Loucy (cell line): ENCODE measurements at regions not wholly inside any gene's neighbourhood (a gene's known extent, or its start where the extent isn't known, plus 50 kb on each side); places are given as distances from the start of the nearest gene placed in this dataset.
A peak's percentile ranks its signal among the peaks of the same experiment; 100 is the strongest.

Experiments used
- H2AFZ ChIP-seq: fragments of 200-600 bp; sonication (generic); 2 replicates; pipeline ENCODE4 v1.6.0; 2016; ENCODE audit warnings: antibody characterized with exemption, mild to moderate bottlenecking, low read length, moderate library complexity
- H3F3A ChIP-seq: fragments of 200-600 bp; 2 replicates; pipeline ENCODE4 v1.6.0; 2016; ENCODE audit warnings: antibody characterized with exemption, low read depth, mild to moderate bottlenecking
- H3K27me3 ChIP-seq: fragments of 200-600 bp; sonication (generic); 2 replicates; pipeline ENCODE4 v1.6.1; 2014; ENCODE audit warnings: low read length, mild to moderate bottlenecking; ENCODE audit not compliant: insufficient read depth, poor library complexity, severe bottlenecking
- H3K36me3 ChIP-seq: fragments of 200-600 bp; sonication (generic); 2 replicates; pipeline ENCODE4 v1.6.1; 2016; ENCODE audit warnings: low read length; ENCODE audit not compliant: insufficient read depth
- H3K4me1 ChIP-seq: fragments of 200-600 bp; sonication (generic); 2 replicates; pipeline ENCODE4 v1.5.1; 2014; ENCODE audit warnings: low read length, mild to moderate bottlenecking; ENCODE audit not compliant: insufficient read depth, poor library complexity, severe bottlenecking
- H3K4me2 ChIP-seq: fragments of 200-600 bp; sonication (generic); 2 replicates; pipeline ENCODE4 v1.6.0; 2014; ENCODE audit warnings: antibody characterized with exemption, low read length, low read depth, mild to moderate bottlenecking; ENCODE audit not compliant: poor library complexity, severe bottlenecking
- H3K4me3 ChIP-seq: fragments of 200-600 bp; sonication (generic); 2 replicates; pipeline ENCODE4 v1.5.1; 2014; ENCODE audit warnings: low read length, mild to moderate bottlenecking, mixed read lengths; ENCODE audit not compliant: poor library complexity, severe bottlenecking
- H3K79me2 ChIP-seq: fragments of 200-600 bp; sonication (generic); 2 replicates; pipeline ENCODE4 v1.6.1; 2014; ENCODE audit warnings: low read length; ENCODE audit not compliant: insufficient read depth
- H3K9ac ChIP-seq: fragments of 200-600 bp; sonication (generic); 2 replicates; pipeline ENCODE4 v1.6.0; 2014; ENCODE audit warnings: mild to moderate bottlenecking, low read depth, low read length, moderate library complexity; ENCODE audit not compliant: poor library complexity, severe bottlenecking
- H3K9me2 ChIP-seq: fragments of 200-600 bp; sonication (generic); replicated peaks from 2 replicates; pipeline ENCODE4 v1.6.1; 2016; ENCODE audit warnings: low read depth, low read length, mixed read lengths
- H3K9me3 ChIP-seq: fragments of 200-600 bp; sonication (generic); 2 replicates; pipeline ENCODE4 v1.6.1; 2014; ENCODE audit warnings: mild to moderate bottlenecking, antibody characterized with exemption, low read length, low read depth; ENCODE audit not compliant: insufficient read depth
- H4K20me1 ChIP-seq: fragments of 200-600 bp; sonication (generic); 2 replicates; pipeline ENCODE4 v1.6.0; 2014; ENCODE audit warnings: antibody characterized with exemption, low read length, mild to moderate bottlenecking; ENCODE audit not compliant: insufficient read depth, poor library complexity, severe bottlenecking
- EZH2phosphoT487 ChIP-seq: fragments of 200-600 bp; IDR thresholded peaks from 2 replicates; pipeline ENCODE4 v1.6.1; 2018; ENCODE audit warnings: antibody characterized with exemption, mild to moderate bottlenecking, moderate library complexity, borderline replicate concordance
- TF ChIP-seq, protein P1 (sequence below): fragments of 200-600 bp; sonication (generic); conservative IDR thresholded peaks from 2 replicates; pipeline ENCODE4 v1.5.1; 2014; ENCODE audit warnings: mild to moderate bottlenecking, antibody characterized with exemption, low read length

DNA sequence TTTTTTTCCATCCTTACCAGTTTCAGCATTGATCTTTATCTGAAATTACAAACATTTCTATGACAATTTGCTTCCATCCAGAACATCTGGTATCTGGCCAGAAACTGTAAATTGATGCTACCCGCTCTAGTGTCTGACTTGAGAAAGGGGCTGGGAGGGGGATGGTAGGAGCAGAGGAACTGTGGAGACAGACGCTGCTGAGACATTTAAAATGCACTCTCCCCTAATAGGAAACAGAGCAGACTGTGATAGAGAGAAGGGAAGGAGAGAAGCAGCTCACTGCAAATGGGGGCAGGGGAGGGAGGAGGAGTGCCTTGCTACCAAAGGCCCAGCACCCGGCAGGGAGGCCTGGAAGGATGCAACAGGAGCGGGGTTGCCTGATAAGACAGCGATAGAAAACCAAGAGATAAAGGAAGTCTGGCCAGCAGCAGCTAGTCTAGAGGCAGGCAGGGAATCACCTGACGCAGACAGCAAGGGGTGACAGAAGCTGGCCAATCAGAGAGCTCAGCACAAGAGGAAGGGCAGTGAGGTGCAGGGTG is 195.5 kb upstream of the NFIA start:
- no peak for TF ChIP-seq EZH2phosphoT487
- TF ChIP-seq, protein P1, sequence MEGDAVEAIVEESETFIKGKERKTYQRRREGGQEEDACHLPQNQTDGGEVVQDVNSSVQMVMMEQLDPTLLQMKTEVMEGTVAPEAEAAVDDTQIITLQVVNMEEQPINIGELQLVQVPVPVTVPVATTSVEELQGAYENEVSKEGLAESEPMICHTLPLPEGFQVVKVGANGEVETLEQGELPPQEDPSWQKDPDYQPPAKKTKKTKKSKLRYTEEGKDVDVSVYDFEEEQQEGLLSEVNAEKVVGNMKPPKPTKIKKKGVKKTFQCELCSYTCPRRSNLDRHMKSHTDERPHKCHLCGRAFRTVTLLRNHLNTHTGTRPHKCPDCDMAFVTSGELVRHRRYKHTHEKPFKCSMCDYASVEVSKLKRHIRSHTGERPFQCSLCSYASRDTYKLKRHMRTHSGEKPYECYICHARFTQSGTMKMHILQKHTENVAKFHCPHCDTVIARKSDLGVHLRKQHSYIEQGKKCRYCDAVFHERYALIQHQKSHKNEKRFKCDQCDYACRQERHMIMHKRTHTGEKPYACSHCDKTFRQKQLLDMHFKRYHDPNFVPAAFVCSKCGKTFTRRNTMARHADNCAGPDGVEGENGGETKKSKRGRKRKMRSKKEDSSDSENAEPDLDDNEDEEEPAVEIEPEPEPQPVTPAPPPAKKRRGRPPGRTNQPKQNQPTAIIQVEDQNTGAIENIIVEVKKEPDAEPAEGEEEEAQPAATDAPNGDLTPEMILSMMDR = no peak
- H3K9me2 ChIP-seq = no peaks in the 10 kb centered on the region
- H4K20me1 ChIP-seq = no peaks in the 10 kb centered on the region
- no peaks in the 10 kb centered on the region for H3K9me3 ChIP-seq
- peak overlapping the region; percentile 82 for H2AFZ ChIP-seq
- H3K4me3 ChIP-seq = no peak overlapping the region
- peaks cover 17% of the 10 kb centered on the region for H3K4me1 ChIP-seq
- peak overlapping the region; percentile 40 for H3K4me2 ChIP-seq
- H3K9ac ChIP-seq = no peak overlapping the region
- no peaks in the 10 kb centered on the region for H3K79me2 ChIP-seq
- no peaks in the 10 kb centered on the region for H3F3A ChIP-seq
- no peaks in the 10 kb centered on the region for H3K27me3 ChIP-seq
- no peaks in the 10 kb centered on the region for H3K36me3 ChIP-seq

DNA sequence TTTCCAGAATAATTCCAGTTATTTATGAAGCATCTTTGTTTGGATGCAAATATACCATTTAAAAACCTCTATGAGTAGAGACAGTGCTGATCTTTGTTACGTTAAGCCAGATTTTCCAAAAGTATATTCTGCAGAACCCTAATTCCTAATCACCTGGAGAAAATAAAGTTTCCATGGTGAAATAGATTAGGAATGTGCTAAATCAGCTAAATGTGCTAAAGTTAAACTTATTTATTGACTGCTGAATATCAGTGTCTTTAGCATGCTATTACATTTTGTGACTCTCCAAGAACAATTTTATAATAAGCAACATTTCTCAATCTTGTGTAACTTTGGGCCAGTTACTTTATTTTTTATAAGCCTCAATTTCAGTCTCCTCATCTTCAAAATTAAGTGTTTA is 196.3 kb upstream of the NFIA start:
- no peak overlapping the region for H3K4me3 ChIP-seq
- peaks cover 17% of the 10 kb centered on the region for H3K4me1 ChIP-seq
- no peaks in the 10 kb centered on the region for H3K36me3 ChIP-seq
- TF ChIP-seq EZH2phosphoT487 = no peak
- TF ChIP-seq, protein P1 = no peak
- no peaks in the 10 kb centered on the region for H3F3A ChIP-seq
- no peak overlapping the region for H3K9ac ChIP-seq
- no peaks in the 10 kb centered on the region for H3K9me3 ChIP-seq
- H4K20me1 ChIP-seq = no peaks in the 10 kb centered on the region
- no peaks in the 10 kb centered on the region for H3K79me2 ChIP-seq
- H3K27me3 ChIP-seq = no peaks in the 10 kb centered on the region
- no peak overlapping the region for H3K4me2 ChIP-seq
- peak overlapping the region; percentile 82; the same call in 1 of the 2 replicates for H2AFZ ChIP-seq
- no peaks in the 10 kb centered on the region for H3K9me2 ChIP-seq

DNA sequence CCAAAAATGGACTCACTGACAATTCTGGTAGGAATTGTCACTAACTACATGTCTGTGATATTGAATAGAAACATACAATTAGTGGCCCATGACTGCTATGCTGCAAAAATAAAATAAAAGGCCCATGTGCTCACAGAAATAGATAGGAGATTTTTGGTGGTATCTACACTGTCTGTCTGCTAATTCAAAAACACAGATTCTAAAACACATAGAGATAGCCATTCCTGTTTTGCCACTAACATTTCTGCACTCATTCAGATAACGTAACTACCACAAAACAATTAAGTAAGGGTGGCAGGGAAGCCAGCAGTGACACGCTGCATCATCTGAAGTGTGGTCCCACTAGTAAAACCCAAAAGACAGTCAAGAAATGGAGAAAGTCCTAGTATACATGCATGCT is 202.2 kb upstream of the NFIA start:
- no peak overlapping the region for H2AFZ ChIP-seq
- no peaks in the 10 kb centered on the region for H4K20me1 ChIP-seq
- H3K9me3 ChIP-seq = no peaks in the 10 kb centered on the region
- no peak overlapping the region for H3K4me2 ChIP-seq
- H3K79me2 ChIP-seq = no peaks in the 10 kb centered on the region
- no peaks in the 10 kb centered on the region for H3F3A ChIP-seq
- H3K9ac ChIP-seq = no peak overlapping the region
- TF ChIP-seq EZH2phosphoT487 = no peak
- TF ChIP-seq, protein P1 = no peak
- H3K4me3 ChIP-seq = no peak overlapping the region
- no peaks in the 10 kb centered on the region for H3K27me3 ChIP-seq
- no peaks in the 10 kb centered on the region for H3K9me2 ChIP-seq
- H3K4me1 ChIP-seq = no peaks in the 10 kb centered on the region
- H3K36me3 ChIP-seq = no peaks in the 10 kb centered on the region
